Stimulated activated CD8-positive, alpha-beta memory T cell treated with anti-CD3 and anti-CD28 coated beads, Interleukin-7, amount 100 ng/mL, for 24 hours (primary cell): ENCODE measurements at regions not wholly inside any gene's neighbourhood (a gene's known extent, or its start where the extent isn't known, plus 50 kb on each side); places are given as distances from the start of the nearest gene placed in this dataset.

Experiments used
- DNase-seq: peaks from one replicate; pipeline ENCODE4 v3.0.0-alpha.2; 2020; ENCODE audit warnings: low read depth

- no peak for DNase-seq
Observed at GRCh38 chr13:44022196-44022595, 142.5 kb downstream of the LACC1 start.

- no peak for DNase-seq
Observed at GRCh38 chr13:44024167-44024845, 144.6 kb downstream of the LACC1 start.

GRCh38 chr13:44024846-44025195 lies 145.1 kb downstream of the LACC1 start:
- DNase-seq = no peak

GRCh38 chr13:44026194-44026593 lies 146.5 kb downstream of the LACC1 start:
- no peak for DNase-seq

- no peak for DNase-seq
Observed at GRCh38 chr13:44028734-44029133, 149.0 kb downstream of the LACC1 start.

- no peak for DNase-seq
Observed at GRCh38 chr13:44030615-44031014, 150.9 kb downstream of the LACC1 start.

GRCh38 chr13:44031555-44031954 lies 151.9 kb downstream of the LACC1 start:
- no peak for DNase-seq

GRCh38 chr13:44032802-44033201 lies 153.1 kb downstream of the LACC1 start:
- no peak for DNase-seq

- no peak for DNase-seq
Observed at GRCh38 chr13:44035400-44035799, 155.7 kb downstream of the LACC1 start.

GRCh38 chr13:44040070-44040817 lies 160.5 kb downstream of the LACC1 start:
- no peak for DNase-seq

GRCh38 chr13:44040818-44041100 lies 161.1 kb downstream of the LACC1 start:
- no peak for DNase-seq

GRCh38 chr13:44044547-44045179 lies 165.0 kb downstream of the LACC1 start:
- DNase-seq = no peak

- DNase-seq = no peak
Observed at GRCh38 chr13:44045180-44045562, 165.5 kb downstream of the LACC1 start.

- DNase-seq = no peak
Observed at GRCh38 chr13:44046428-44046827, 166.7 kb downstream of the LACC1 start.

- no peak for DNase-seq
Observed at GRCh38 chr13:44048326-44048725, 168.6 kb downstream of the LACC1 start.

- DNase-seq = no peak
Observed at GRCh38 chr13:44049081-44049945, 169.6 kb downstream of the LACC1 start.

GRCh38 chr13:44050450-44051063 lies 170.9 kb downstream of the LACC1 start:
- no peak for DNase-seq

- DNase-seq = no peak
Observed at GRCh38 chr13:44051405-44051804, 171.7 kb downstream of the LACC1 start.

GRCh38 chr13:44051918-44052675 lies 172.4 kb downstream of the LACC1 start:
- DNase-seq = no peak

GRCh38 chr13:44052780-44053184 lies 173.1 kb downstream of the LACC1 start:
- DNase-seq = no peak

- no peak for DNase-seq
Observed at GRCh38 chr13:44053208-44053607, 173.5 kb downstream of the LACC1 start.
